K562 (cell line): ENCODE measurements at regions not wholly inside any gene's neighbourhood (a gene's known extent, or its start where the extent isn't known, plus 50 kb on each side); places are given as distances from the start of the nearest gene placed in this dataset.

Source experiments
- POLR2A ChIP-seq: fragments of 450-650 bp; conservative IDR thresholded peaks from 2 replicates; pipeline ENCODE4 v1.6.1; 2016
- SIN3A ChIP-seq, 2 experiments: fragments of 150-350 bp in 1 of 2; IDR thresholded peaks; 2 replicates each; pipeline ENCODE4 v1.6.1; 2011 to 2016; ENCODE audit warnings: borderline replicate concordance in 2 of 2, low read depth in 2 of 2, low read length in 2 of 2, mild to moderate bottlenecking in 2 of 2, moderate library complexity in 2 of 2; ENCODE audit not compliant: control insufficient read depth in 1 of 2
- ZNF695 ChIP-seq: fragments of 450-650 bp; formaldehyde crosslinking; IDR thresholded peaks from 2 replicates; pipeline ENCODE4 v1.4.0; 2020; ENCODE audit warnings: mild to moderate bottlenecking, moderate library complexity

GRCh38 chr5:67538855-67539506 lies 342.4 kb upstream of the CD180 start:
- TF ChIP-seq ZNF695 (no peak), POLR2A (no peak), SIN3A (IDR thresholded peaks at IDR 0.05; ENCODE audit: borderline replicate concordance in 2 of 2, control insufficient read depth in 1 of 2, low read depth in 2 of 2, low read length in 2 of 2) (no peak)
